ENCODE measurements at regions not wholly inside any gene's neighbourhood (a gene's known extent, or its start where the extent isn't known, plus 50 kb on each side); places are given as distances from the start of the nearest gene placed in this dataset.
A peak's percentile ranks its signal among the peaks of the same experiment; 100 is the strongest.

GRCh38 chr10:78301481-78301880 is 267.8 kb downstream of the RPS24 start:
- peaks cover 6 to 17% (median 8%) of the 10 kb centered on the region in 4 donors for H3K4me1 ChIP-seq
- 82 to 92% methylated on average over 9 to 10 of the region's 10 CpGs for WGBS, 2 donors
- ATAC-seq (ENCODE audit: low FRiP score in 2 of 2): no peak
- no peak overlapping the region for H3K4me3 ChIP-seq
- DNase-seq: no peak
- no peaks in the 10 kb centered on the region for H3K9me3 ChIP-seq
- TF ChIP-seq POLR2A (IDR thresholded peaks at IDR 0.05) (no peak), POLR2AphosphoS5 (IDR thresholded peaks at IDR 0.05) (no peak), CTCF (IDR thresholded peaks at IDR 0.05) (no peak), EP300 (IDR thresholded peaks at IDR 0.05) (no peak)
- no peaks in the 10 kb centered on the region for H3K27me3 ChIP-seq
- H3K27ac ChIP-seq: no peak overlapping the region
- no peaks in the 10 kb centered on the region for H3K36me3 ChIP-seq

- H3K9me3 ChIP-seq: no peaks in the 10 kb centered on the region
- DNase-seq: no peak
- ATAC-seq (ENCODE audit: low FRiP score in 2 of 2): no peak
- peaks cover 6 to 17% (median 8%) of the 10 kb centered on the region in 4 donors for H3K4me1 ChIP-seq
- peak overlapping the region; percentile 85 to 94 (median 90) for H3K27ac ChIP-seq
- H3K36me3 ChIP-seq: no peaks in the 10 kb centered on the region
- no peaks in the 10 kb centered on the region for H3K27me3 ChIP-seq
- 75 to 76% methylated on average over 11 of the region's 11 CpGs for whole genome bisulfite sequencing, 2 donors
- peak overlapping the region in 2 of 4 donors; percentile 70 to 73 for H3K4me3 ChIP-seq
- TF ChIP-seq CTCF (IDR thresholded peaks at IDR 0.05): peak in 1 of 6 experiments; percentile 16
- no peak for TF ChIP-seq POLR2AphosphoS5 (IDR thresholded peaks at IDR 0.05)
- TF ChIP-seq POLR2A (IDR thresholded peaks at IDR 0.05): no peak
Observed at GRCh38 chr10:78301891-78302738, 268.5 kb downstream of the RPS24 start.

DNA sequence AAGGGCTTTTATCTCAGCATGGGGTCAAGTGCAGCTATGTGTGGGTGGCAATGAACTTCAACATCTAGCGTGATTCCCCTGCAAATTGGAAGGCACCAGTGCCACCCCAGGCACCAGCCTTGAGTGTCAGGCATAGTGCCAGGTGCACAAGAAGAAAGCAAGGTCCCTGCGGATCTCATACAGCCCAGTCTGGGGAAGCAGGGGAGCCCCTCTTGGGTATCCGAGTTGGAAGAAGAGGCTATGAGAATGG is 269.0 kb downstream of the RPS24 start:
- TF ChIP-seq POLR2A (IDR thresholded peaks at IDR 0.05) (no peak), CTCF (IDR thresholded peaks at IDR 0.05) (no peak), EP300 (IDR thresholded peaks at IDR 0.05) (no peak), POLR2AphosphoS5 (IDR thresholded peaks at IDR 0.05) (no peak)
- Histone ChIP-seq H3K9me3 (no peaks in the 10 kb centered on the region), H3K27ac (peak overlapping the region; percentile 85 to 94 (median 90)), H3K36me3 (no peaks in the 10 kb centered on the region), H3K4me3 (peak overlapping the region; percentile 41 to 73 (median 60)), H3K27me3 (no peaks in the 10 kb centered on the region), H3K4me1 (peaks cover 6 to 17% (median 8%) of the 10 kb centered on the region in 4 donors)
- 5 to 8% methylated on average over 3 of the region's 3 CpGs for WGBS, 2 donors
- DNase-seq: no peak
- ATAC-seq (ENCODE audit: low FRiP score in 2 of 2): peak in 1 of 2 donors; percentile 24

GRCh38 chr10:78302989-78303854 is 269.6 kb downstream of the RPS24 start:
- peaks cover 6 to 17% (median 8%) of the 10 kb centered on the region in 4 donors for H3K4me1 ChIP-seq
- ATAC-seq (ENCODE audit: low FRiP score in 2 of 2) (peak; percentile 96), DNase-seq (peak; percentile 92 to 100)
- TF ChIP-seq CTCF (IDR thresholded peaks at IDR 0.05) (peak; percentile 72 to 97 (median 94)), POLR2AphosphoS5 (IDR thresholded peaks at IDR 0.05) (peak; percentile 22 to 85), POLR2A (IDR thresholded peaks at IDR 0.05) (peak in 3 of 4 donors; percentile 76 to 95 (median 81)), EP300 (IDR thresholded peaks at IDR 0.05) (no peak)
- peak overlapping the region; percentile 41 to 73 (median 60) for H3K4me3 ChIP-seq
- no peaks in the 10 kb centered on the region for H3K27me3 ChIP-seq
- H3K36me3 ChIP-seq: no peaks in the 10 kb centered on the region
- no peaks in the 10 kb centered on the region for H3K9me3 ChIP-seq
- 9 to 24% methylated on average over 14 to 60 of the region's 81 CpGs for WGBS, 2 donors
- peak overlapping the region; percentile 85 to 94 (median 90) for H3K27ac ChIP-seq
